ENCODE measurements at regions not wholly inside any gene's neighbourhood (a gene's known extent, or its start where the extent isn't known, plus 50 kb on each side); places are given as distances from the start of the nearest gene placed in this dataset.

DNA sequence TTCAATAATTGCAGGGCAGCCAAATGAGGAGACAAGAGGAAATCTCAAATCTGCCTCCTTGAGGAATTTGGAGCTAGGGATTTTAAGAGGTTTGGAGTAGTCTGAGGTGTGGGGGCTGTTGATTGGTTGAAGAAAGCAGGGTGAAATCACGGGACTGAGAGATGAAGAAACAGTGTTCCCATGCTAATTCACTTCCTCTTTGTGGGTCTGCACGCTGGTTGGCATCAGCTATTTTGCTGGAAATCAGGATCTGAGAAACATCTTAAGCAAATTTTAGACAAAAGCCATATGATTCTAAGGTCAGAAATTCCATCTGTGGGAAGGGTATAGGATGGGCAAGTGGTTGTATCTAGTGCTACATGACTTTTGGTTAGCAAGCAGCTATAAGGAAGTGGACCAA is 107.1 kb upstream of the PAXBP1 start:
- TF ChIP-seq CTCF (IDR thresholded peaks at IDR 0.05) (no peak), POLR2A (IDR thresholded peaks at IDR 0.05) (no peak)

All from body of pancreas (tissue), 4 donors.